Lower leg skin (tissue), 4 donors: ENCODE measurements at regions not wholly inside any gene's neighbourhood (a gene's known extent, or its start where the extent isn't known, plus 50 kb on each side); places are given as distances from the start of the nearest gene placed in this dataset.

Source experiments
- DNase-seq, 2 donors: peaks; one replicate each; pipeline ENCODE4 v3.0.0-alpha.2; 2019; ENCODE audit warnings: low spot score in 2 of 2
- H3K4me3 ChIP-seq: fragments of 200-600 bp; sonication (generic); 2 replicates; pipeline ENCODE4 v1.5.1; 2017; ENCODE audit warnings: mild to moderate bottlenecking, low read depth; ENCODE audit not compliant: poor library complexity, severe bottlenecking
- CTCF ChIP-seq, 3 donors: fragments of 450-650 bp; IDR thresholded peaks; one replicate each; pipeline ENCODE4 v1.5.1; 2016; ENCODE audit warnings: antibody characterized with exemption in 3 of 3, mild to moderate bottlenecking in 3 of 3, moderate library complexity in 2 of 3
- POLR2A ChIP-seq, 2 donors: fragments of 450-650 bp; IDR thresholded peaks; one replicate each; pipeline ENCODE4 v1.6.1; 2016 to 2017; ENCODE audit warnings: antibody characterized with exemption in 2 of 2, mild to moderate bottlenecking in 1 of 2, moderate library complexity in 1 of 2
- WGBS, 2 donors: methylation state at CpG; one replicate each; pipeline ENCODE4 v1.1.5; 2018; 5-methylcytosine and 5-hydroxymethylcytosine counted together
- intact Hi-C: fragments of 100-400 bp; cut with DNase I; formaldehyde crosslinking; loops from one replicate; pipeline ENCODE4 v1.15.0; 2023; ENCODE audit warnings: low total_unique reads

- no peak overlapping the region for H3K4me3 ChIP-seq
- TF ChIP-seq CTCF (IDR thresholded peaks at IDR 0.05) (no peak), POLR2A (IDR thresholded peaks at IDR 0.05) (no peak)
- intact Hi-C loops: no loop called here
- DNase-seq: no peak
- 59 to 61% methylated on average over 1 of the region's 1 CpG for WGBS, 2 donors
These were observed 114.9 kb upstream of the DST start for GRCh38 chr6:56757588-56757984.

GRCh38 chr6:56756791-56757587, 114.3 kb upstream of the DST start:
- whole genome bisulfite sequencing, 2 donors: 63 to 68% methylated on average over 1 of the region's 1 CpG
- no peak for DNase-seq
- intact Hi-C loops: no loop called here
- no peak overlapping the region for H3K4me3 ChIP-seq
- TF ChIP-seq POLR2A (IDR thresholded peaks at IDR 0.05): no peak
- no peak for TF ChIP-seq CTCF (IDR thresholded peaks at IDR 0.05)

DNA sequence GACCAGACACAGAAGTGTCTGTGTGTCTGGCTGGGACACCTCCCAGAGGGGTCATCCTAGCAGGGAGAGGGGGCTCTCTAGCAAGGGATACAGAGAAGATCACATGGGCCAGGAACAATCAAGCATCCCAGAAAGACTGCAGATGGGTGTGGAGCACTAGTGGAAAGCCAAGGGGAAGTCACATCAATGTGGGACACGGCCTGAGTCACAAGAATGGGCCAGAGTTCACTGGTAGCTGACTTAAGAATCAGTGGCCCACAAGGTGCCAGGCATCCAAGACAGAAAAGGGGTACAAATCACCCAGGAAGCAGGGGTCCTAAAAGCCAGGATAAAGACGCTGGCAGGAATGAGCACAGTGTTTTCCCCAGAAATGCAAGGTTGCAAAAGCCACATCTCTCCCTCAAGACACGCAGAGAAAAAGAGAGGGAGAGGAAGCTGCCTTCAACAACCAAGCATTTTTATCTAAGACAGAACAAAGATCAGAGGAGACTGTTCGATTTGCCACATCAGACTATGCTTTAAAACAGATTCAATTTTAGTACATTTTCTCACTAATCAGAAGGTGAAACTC, 113.6 kb upstream of the DST start:
- DNase-seq: no peak
- no peak for TF ChIP-seq POLR2A (IDR thresholded peaks at IDR 0.05)
- no peak for TF ChIP-seq CTCF (IDR thresholded peaks at IDR 0.05)
- WGBS, 2 donors: 50 to 54% methylated on average over 4 of the region's 4 CpGs
- H3K4me3 ChIP-seq: no peak overlapping the region
- intact Hi-C loops: no loop called here

- DNase-seq: no peak
- intact Hi-C loops: no loop called here
- TF ChIP-seq POLR2A (IDR thresholded peaks at IDR 0.05) (no peak), CTCF (IDR thresholded peaks at IDR 0.05) (no peak)
- H3K4me3 ChIP-seq: no peak overlapping the region
- 76 to 88% methylated on average over 2 of the region's 2 CpGs for WGBS, 2 donors
These were observed 112.4 kb upstream of the DST start for GRCh38 chr6:56755040-56755439.

- H3K4me3 ChIP-seq: no peak overlapping the region
- no peak for TF ChIP-seq CTCF (IDR thresholded peaks at IDR 0.05)
- TF ChIP-seq POLR2A (IDR thresholded peaks at IDR 0.05): no peak
- intact Hi-C loops: no loop called here
- no peak for DNase-seq
- 88 to 98% methylated on average over 1 of the region's 1 CpG for WGBS, 2 donors
These were observed 111.1 kb upstream of the DST start for GRCh38 chr6:56753811-56754210.
